ENCODE measurements at regions not wholly inside any gene's neighbourhood (a gene's known extent, or its start where the extent isn't known, plus 50 kb on each side); places are given as distances from the start of the nearest gene placed in this dataset.

- Histone ChIP-seq H3K27ac (ENCODE audit: poor library complexity, severe bottlenecking) (no peak overlapping the region), H3K4me3 (ENCODE audit: severe bottlenecking) (no peak overlapping the region), H3K36me3 (ENCODE audit: low read depth) (no peaks in the 10 kb centered on the region), H3K9me3 (ENCODE audit: severe bottlenecking) (no peaks in the 10 kb centered on the region), H3K27me3 (ENCODE audit: insufficient read depth, poor library complexity, severe bottlenecking) (no peaks in the 10 kb centered on the region), H3K4me1 (ENCODE audit: insufficient read depth, poor library complexity, severe bottlenecking) (no peaks in the 10 kb centered on the region)
- TF ChIP-seq CTCF (IDR thresholded peaks at IDR 0.05; ENCODE audit: poor library complexity, severe bottlenecking): no peak
- ATAC-seq (ENCODE audit: low read depth) (no peak), DNase-seq (ENCODE audit: low spot score) (no peak)
These were observed 78.7 kb upstream of the NPHP3 start for GRCh38 chr3:132800958-132801357.

GRCh38 chr3:132790806-132791205, 68.6 kb upstream of the NPHP3 start:
- Histone ChIP-seq H3K36me3 (ENCODE audit: low read depth) (no peaks in the 10 kb centered on the region), H3K4me3 (ENCODE audit: severe bottlenecking) (no peak overlapping the region), H3K27ac (ENCODE audit: poor library complexity, severe bottlenecking) (no peak overlapping the region), H3K9me3 (ENCODE audit: severe bottlenecking) (no peaks in the 10 kb centered on the region), H3K4me1 (ENCODE audit: insufficient read depth, poor library complexity, severe bottlenecking) (no peaks in the 10 kb centered on the region), H3K27me3 (ENCODE audit: insufficient read depth, poor library complexity, severe bottlenecking) (no peaks in the 10 kb centered on the region)
- no peak for TF ChIP-seq CTCF (IDR thresholded peaks at IDR 0.05; ENCODE audit: poor library complexity, severe bottlenecking)
- no peak for DNase-seq (ENCODE audit: low spot score)
- ATAC-seq (ENCODE audit: low read depth): no peak

- Histone ChIP-seq H3K36me3 (ENCODE audit: low read depth) (no peaks in the 10 kb centered on the region), H3K4me3 (ENCODE audit: severe bottlenecking) (no peak overlapping the region), H3K27me3 (ENCODE audit: insufficient read depth, poor library complexity, severe bottlenecking) (no peaks in the 10 kb centered on the region), H3K9me3 (ENCODE audit: severe bottlenecking) (no peaks in the 10 kb centered on the region), H3K27ac (ENCODE audit: poor library complexity, severe bottlenecking) (no peak overlapping the region), H3K4me1 (ENCODE audit: insufficient read depth, poor library complexity, severe bottlenecking) (no peaks in the 10 kb centered on the region)
- DNase-seq (ENCODE audit: low spot score): no peak
- TF ChIP-seq CTCF (IDR thresholded peaks at IDR 0.05; ENCODE audit: poor library complexity, severe bottlenecking): no peak
- ATAC-seq (ENCODE audit: low read depth): no peak
These were observed 67.8 kb upstream of the NPHP3 start for GRCh38 chr3:132789959-132790358.

GRCh38 chr3:132788301-132788671, 66.1 kb upstream of the NPHP3 start:
- Histone ChIP-seq H3K9me3 (ENCODE audit: severe bottlenecking) (no peaks in the 10 kb centered on the region), H3K4me1 (ENCODE audit: insufficient read depth, poor library complexity, severe bottlenecking) (no peaks in the 10 kb centered on the region), H3K4me3 (ENCODE audit: severe bottlenecking) (no peak overlapping the region), H3K27me3 (ENCODE audit: insufficient read depth, poor library complexity, severe bottlenecking) (no peaks in the 10 kb centered on the region), H3K27ac (ENCODE audit: poor library complexity, severe bottlenecking) (no peak overlapping the region), H3K36me3 (ENCODE audit: low read depth) (no peaks in the 10 kb centered on the region)
- ATAC-seq (ENCODE audit: low read depth): no peak
- DNase-seq (ENCODE audit: low spot score): no peak
- TF ChIP-seq CTCF (IDR thresholded peaks at IDR 0.05; ENCODE audit: poor library complexity, severe bottlenecking): no peak

GRCh38 chr3:132787616-132788300, 65.5 kb upstream of the NPHP3 start:
- ATAC-seq (ENCODE audit: low read depth): no peak
- Histone ChIP-seq H3K36me3 (ENCODE audit: low read depth) (no peaks in the 10 kb centered on the region), H3K9me3 (ENCODE audit: severe bottlenecking) (no peaks in the 10 kb centered on the region), H3K4me1 (ENCODE audit: insufficient read depth, poor library complexity, severe bottlenecking) (no peaks in the 10 kb centered on the region), H3K4me3 (ENCODE audit: severe bottlenecking) (no peak overlapping the region), H3K27me3 (ENCODE audit: insufficient read depth, poor library complexity, severe bottlenecking) (no peaks in the 10 kb centered on the region), H3K27ac (ENCODE audit: poor library complexity, severe bottlenecking) (no peak overlapping the region)
- DNase-seq (ENCODE audit: low spot score): no peak
- TF ChIP-seq CTCF (IDR thresholded peaks at IDR 0.05; ENCODE audit: poor library complexity, severe bottlenecking): no peak

All from RWPE2 (cell line).